Ovary (tissue), 7 donors: ENCODE measurements at regions not wholly inside any gene's neighbourhood (a gene's known extent, or its start where the extent isn't known, plus 50 kb on each side); places are given as distances from the start of the nearest gene placed in this dataset.
A peak's percentile ranks its signal among the peaks of the same experiment; 100 is the strongest.
"Not testable (repeated sequence)": the region's sequence is repeated elsewhere in the genome, so short reads cannot be mapped to it uniquely, and the experiment has no call there.

Experiments
- DNase-seq, 5 donors: peaks; one replicate each; pipeline ENCODE4 v3.0.0-alpha.2; 2019 to 2020
- H3K27ac ChIP-seq, 2 donors: fragments of 200-600 bp; one replicate each; pipeline versions ENCODE4 v1.5.1 to v1.8.0; 2019 to 2022
- H3K27me3 ChIP-seq: fragments of 200-600 bp; one replicate; pipeline ENCODE4 v1.8.0; 2022
- H3K36me3 ChIP-seq: fragments of 200-600 bp; sonication (generic); one replicate; pipeline ENCODE4 v1.5.1; 2019
- H3K4me1 ChIP-seq: one replicate; pipeline ENCODE4 v1.8.1; 2013; ENCODE audit warnings: mild to moderate bottlenecking, moderate library complexity; ENCODE audit not compliant: insufficient read depth
- H3K4me3 ChIP-seq: fragments of 200-600 bp; sonication (generic); one replicate; pipeline ENCODE4 v1.5.1; 2017
- H3K9me3 ChIP-seq, 2 donors: fragments of 200-600 bp in 1 of 2; sonication (generic) in 1 of 2; one replicate each; pipeline versions ENCODE4 v1.5.1 to v1.8.1; 2013 to 2019; ENCODE audit warnings: mild to moderate bottlenecking in 1 of 2, moderate library complexity in 1 of 2
- CTCF ChIP-seq, 3 donors: fragments of 450-650 bp in 2 of 3; fragments of 200-600 bp in 1 of 3; IDR thresholded peaks; one replicate each; pipeline versions ENCODE4 v1.5.1 to v1.8.0; 2016 to 2022; ENCODE audit warnings: antibody characterized with exemption in 3 of 3, mild to moderate bottlenecking in 1 of 3
- EP300 ChIP-seq: sonication (generic); formaldehyde crosslinking; IDR thresholded peaks from one replicate; pipeline ENCODE4 v1.6.1; 2017; ENCODE audit warnings: antibody characterized with exemption
- POLR2A ChIP-seq: fragments of 450-650 bp; IDR thresholded peaks from one replicate; pipeline ENCODE4 v1.6.1; 2017; ENCODE audit warnings: antibody characterized with exemption, mild to moderate bottlenecking, moderate library complexity
- WGBS, 3 donors: extraction: QIAGEN DNeasy Blood & Tissue Kit in 1 of 3; methylation state at CpG; one replicate each; pipeline versions ENCODE4 v1.1.5 to v1.1.7; 2013 to 2017; 5-methylcytosine and 5-hydroxymethylcytosine counted together
- intact Hi-C, 4 donors: fragments of 100-400 bp; cut with DNase I; formaldehyde crosslinking; loops; one replicate each; pipeline versions ENCODE4 v1.11.0 to v1.15.1; 2022 to 2023
- donor health status: DM: no; HTN: no; CAD: no; lungs with moderate emphysema.
- donor health status: DM: no; HTN: no; CAD: no.
- donor health status: Bipolar disorder and iron deficiency.
- donor health status: DM: no; HTN: no; CAD: no.
- donor health status: DM: yes; HTN: yes; CAD: no.

- no peak overlapping the region for H3K27ac ChIP-seq
- H3K4me3 ChIP-seq: peak overlapping the region; percentile 28
- H3K36me3 ChIP-seq: no peaks in the 10 kb centered on the region
- H3K9me3 ChIP-seq: no peaks in the 10 kb centered on the region
- peak; percentile 25 to 56 (median 40) for DNase-seq
- no peaks in the 10 kb centered on the region for H3K27me3 ChIP-seq
- H3K4me1 ChIP-seq: peaks cover 2% of the 10 kb centered on the region
- 37 to 38% (median 38%) methylated on average over 36 of the region's 36 CpGs for WGBS, 3 donors
- intact Hi-C loops: no loop called here
- TF ChIP-seq CTCF (IDR thresholded peaks at IDR 0.05) (no peak), EP300 (no peak), POLR2A (no peak)
Observed at GRCh38 chr15:96053031-96053780, 277.3 kb upstream of the NR2F2 start.

- intact Hi-C loops: no loop called here
- no peak overlapping the region for H3K27ac ChIP-seq
- H3K4me3 ChIP-seq: peak overlapping the region; percentile 28
- DNase-seq: peak in 1 of 5 donors; percentile 39
- H3K4me1 ChIP-seq: peaks cover 2% of the 10 kb centered on the region
- TF ChIP-seq POLR2A: no peak
- TF ChIP-seq EP300: no peak
- no peaks in the 10 kb centered on the region for H3K9me3 ChIP-seq
- H3K27me3 ChIP-seq: no peaks in the 10 kb centered on the region
- 32 to 38% (median 37%) methylated on average over 14 of the region's 14 CpGs for WGBS, 3 donors
- H3K36me3 ChIP-seq: no peaks in the 10 kb centered on the region
Observed at GRCh38 chr15:96053781-96054428, 276.6 kb upstream of the NR2F2 start.

- Histone ChIP-seq H3K4me3 (no peak overlapping the region), H3K27ac (no peak overlapping the region), H3K4me1 (peaks cover 2% of the 10 kb centered on the region), H3K36me3 (no peaks in the 10 kb centered on the region), H3K9me3 (no peaks in the 10 kb centered on the region), H3K27me3 (no peaks in the 10 kb centered on the region)
- 42 to 73% (median 51%) methylated on average over 6 of the region's 6 CpGs for WGBS, 3 donors
- intact Hi-C loops: no loop called here
- TF ChIP-seq EP300 (no peak), CTCF (IDR thresholded peaks at IDR 0.05) (no peak), POLR2A (no peak)
- DNase-seq: no peak
Observed at GRCh38 chr15:96054621-96055020, 275.9 kb upstream of the NR2F2 start.

GRCh38 chr15:96058103-96058851 lies 272.2 kb upstream of the NR2F2 start:
- DNase-seq: no peak
- H3K27me3 ChIP-seq: no peaks in the 10 kb centered on the region
- peaks cover 2% of the 10 kb centered on the region for H3K4me1 ChIP-seq
- 70 to 80% (median 78%) methylated on average over 8 of the region's 8 CpGs for WGBS, 3 donors
- no peak overlapping the region for H3K4me3 ChIP-seq
- no peaks in the 10 kb centered on the region for H3K36me3 ChIP-seq
- H3K27ac ChIP-seq: no peak overlapping the region
- TF ChIP-seq POLR2A: no peak
- H3K9me3 ChIP-seq: no peaks in the 10 kb centered on the region
- intact Hi-C loops: no loop called here

- not testable (repeated sequence) for H3K27ac ChIP-seq
Observed at GRCh38 chr15:96058852-96059103, 271.7 kb upstream of the NR2F2 start.

GRCh38 chr15:96060591-96060990 lies 269.9 kb upstream of the NR2F2 start:
- WGBS, 3 donors: 87 to 94% (median 93%) methylated on average over 5 of the region's 5 CpGs

More at GRCh38 chr15:96058852-96059103, 271.7 kb upstream of the NR2F2 start:
- H3K36me3 ChIP-seq, H3K4me3 ChIP-seq, DNase-seq, H3K4me1 ChIP-seq, H3K27me3 ChIP-seq, intact Hi-C loops, H3K9me3 ChIP-seq: not testable (repeated sequence)
- WGBS, 3 donors: 71 to 88% (median 79%) methylated on average over 1 of the region's 1 CpG

More at GRCh38 chr15:96060591-96060990, 269.9 kb upstream of the NR2F2 start:
- H3K36me3 ChIP-seq, H3K27me3 ChIP-seq, DNase-seq, H3K4me3 ChIP-seq, H3K27ac ChIP-seq, intact Hi-C loops, H3K4me1 ChIP-seq, H3K9me3 ChIP-seq: not testable (repeated sequence)
